ENCODE measurements at regions not wholly inside any gene's neighbourhood (a gene's known extent, or its start where the extent isn't known, plus 50 kb on each side); places are given as distances from the start of the nearest gene placed in this dataset.

GRCh38 chr9:73655363-73655762, 503.7 kb downstream of the ANXA1 start:
- no peak for TF ChIP-seq CTCF (IDR thresholded peaks at IDR 0.05; ENCODE audit: borderline replicate concordance, extremely low read depth, low read length, poor library complexity, severe bottlenecking)
- no peak for TF ChIP-seq EZH2 (IDR thresholded peaks at IDR 0.05; ENCODE audit: borderline replicate concordance, low read depth, low read length, severe bottlenecking)
